Coronary artery (tissue), 2 donors: ENCODE measurements at regions not wholly inside any gene's neighbourhood (a gene's known extent, or its start where the extent isn't known, plus 50 kb on each side); places are given as distances from the start of the nearest gene placed in this dataset.
"Not testable (repeated sequence)": the region's sequence is repeated elsewhere in the genome, so short reads cannot be mapped to it uniquely, and the experiment has no call there.

Experiments used
- DNase-seq: peaks from one replicate; pipeline ENCODE4 v3.0.0-alpha.2; 2017; ENCODE audit warnings: low spot score
- H3K27ac ChIP-seq, 2 donors: fragments of 200-600 bp; sonication (generic); one replicate each; pipeline ENCODE4 v1.5.1; 2016 to 2019
- H3K4me3 ChIP-seq: fragments of 200-600 bp; sonication (generic); 2 replicates; pipeline ENCODE4 v1.5.1; 2016; ENCODE audit warnings: mild to moderate bottlenecking, moderate library complexity
- TF ChIP-seq, protein P1 (sequence below): fragments of 200-600 bp; sonication (generic); IDR thresholded peaks from one replicate; pipeline ENCODE4 v1.5.1; 2019; ENCODE audit warnings: antibody characterized with exemption

DNA sequence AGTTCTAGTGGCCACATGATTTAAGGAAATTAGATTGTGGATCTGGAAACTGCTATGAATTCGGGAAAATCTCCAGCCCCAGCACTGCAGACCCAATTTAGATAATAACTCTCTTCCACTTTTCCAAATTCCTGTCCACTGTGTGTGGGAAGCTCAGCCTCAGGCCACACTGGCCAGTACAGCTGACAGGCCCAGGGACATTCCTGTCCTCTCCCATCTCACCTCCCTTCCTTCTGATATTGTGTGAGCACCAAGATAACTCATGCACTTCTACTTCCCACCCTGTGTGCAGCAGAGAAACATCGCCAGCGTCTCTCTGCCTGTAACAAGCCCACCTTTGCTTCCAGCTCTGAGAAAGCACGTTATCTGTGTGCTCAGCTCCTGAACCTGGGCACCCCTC, 145.1 kb upstream of the RREB1 start:
- TF ChIP-seq, protein P1, sequence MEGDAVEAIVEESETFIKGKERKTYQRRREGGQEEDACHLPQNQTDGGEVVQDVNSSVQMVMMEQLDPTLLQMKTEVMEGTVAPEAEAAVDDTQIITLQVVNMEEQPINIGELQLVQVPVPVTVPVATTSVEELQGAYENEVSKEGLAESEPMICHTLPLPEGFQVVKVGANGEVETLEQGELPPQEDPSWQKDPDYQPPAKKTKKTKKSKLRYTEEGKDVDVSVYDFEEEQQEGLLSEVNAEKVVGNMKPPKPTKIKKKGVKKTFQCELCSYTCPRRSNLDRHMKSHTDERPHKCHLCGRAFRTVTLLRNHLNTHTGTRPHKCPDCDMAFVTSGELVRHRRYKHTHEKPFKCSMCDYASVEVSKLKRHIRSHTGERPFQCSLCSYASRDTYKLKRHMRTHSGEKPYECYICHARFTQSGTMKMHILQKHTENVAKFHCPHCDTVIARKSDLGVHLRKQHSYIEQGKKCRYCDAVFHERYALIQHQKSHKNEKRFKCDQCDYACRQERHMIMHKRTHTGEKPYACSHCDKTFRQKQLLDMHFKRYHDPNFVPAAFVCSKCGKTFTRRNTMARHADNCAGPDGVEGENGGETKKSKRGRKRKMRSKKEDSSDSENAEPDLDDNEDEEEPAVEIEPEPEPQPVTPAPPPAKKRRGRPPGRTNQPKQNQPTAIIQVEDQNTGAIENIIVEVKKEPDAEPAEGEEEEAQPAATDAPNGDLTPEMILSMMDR = no peak
- no peak for DNase-seq
- no peak overlapping the region for H3K4me3 ChIP-seq
- H3K27ac ChIP-seq = no peak overlapping the region

DNA sequence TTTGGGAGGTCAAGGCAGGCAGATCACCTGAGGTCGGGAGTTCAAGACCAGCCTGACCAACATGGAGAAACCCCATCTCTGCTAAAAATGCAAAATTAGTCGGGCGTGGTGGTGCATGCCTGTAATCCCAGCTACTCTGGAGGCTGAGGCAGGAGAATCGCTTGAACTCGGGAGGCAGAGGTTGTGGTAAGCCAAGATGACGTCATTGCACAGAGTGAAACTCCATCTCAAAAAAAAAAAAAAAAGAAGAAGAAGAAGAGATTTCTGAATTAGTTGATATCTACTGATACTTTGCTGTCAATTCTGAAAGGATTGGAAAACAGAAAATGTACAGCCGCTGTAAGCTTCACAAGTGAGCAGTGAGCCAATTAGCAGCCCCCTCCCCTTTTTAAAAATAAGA, 144.4 kb upstream of the RREB1 start:
- not testable (repeated sequence) for DNase-seq, H3K27ac ChIP-seq

DNA sequence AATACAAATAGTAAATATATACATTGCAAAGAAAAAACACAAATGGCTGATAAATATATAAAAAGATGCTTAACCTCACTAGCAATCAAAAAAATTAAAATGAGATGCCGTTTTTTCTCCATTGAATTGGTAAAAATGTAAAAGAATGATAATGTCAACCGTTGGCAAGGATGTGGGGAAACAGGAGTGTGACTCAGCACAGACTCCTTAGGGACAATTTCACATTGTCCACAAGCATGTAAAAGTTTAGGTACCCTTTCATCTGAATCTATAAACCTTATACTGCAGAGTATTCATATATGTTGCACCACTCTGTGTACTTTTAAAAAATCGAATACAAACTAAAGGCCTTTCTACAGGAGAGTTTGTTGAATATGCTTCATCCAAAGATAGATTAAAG, 143.1 kb upstream of the RREB1 start:
- DNase-seq = no peak
- Histone ChIP-seq H3K27ac (no peak overlapping the region), H3K4me3 (no peak overlapping the region)
- TF ChIP-seq, protein P1 = no peak

More for the DNA sequence above, 144.4 kb upstream of the RREB1 start:
- H3K4me3 ChIP-seq = not testable (repeated sequence)

DNA sequence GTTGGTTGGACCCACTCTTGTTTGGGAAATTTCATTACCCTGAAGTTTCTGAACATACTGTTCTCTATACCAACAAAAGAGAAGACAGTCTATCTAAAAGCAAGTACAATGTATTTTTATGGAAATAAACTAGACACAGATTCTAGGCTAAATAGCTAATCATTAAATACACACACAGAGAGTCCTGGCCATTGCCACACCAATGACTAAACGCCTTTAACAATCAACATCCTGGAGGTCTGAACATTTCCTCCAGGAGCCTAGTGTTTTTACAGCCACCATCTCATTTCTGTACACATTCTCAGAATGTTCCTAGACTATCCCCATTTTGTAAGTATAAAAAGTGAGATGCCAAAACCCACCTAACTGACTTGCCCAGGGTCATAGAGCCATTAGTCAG, 141.6 kb upstream of the RREB1 start:
- DNase-seq = no peak
- H3K27ac ChIP-seq = no peak overlapping the region
- TF ChIP-seq, protein P1 = no peak
- no peak overlapping the region for H3K4me3 ChIP-seq

DNA sequence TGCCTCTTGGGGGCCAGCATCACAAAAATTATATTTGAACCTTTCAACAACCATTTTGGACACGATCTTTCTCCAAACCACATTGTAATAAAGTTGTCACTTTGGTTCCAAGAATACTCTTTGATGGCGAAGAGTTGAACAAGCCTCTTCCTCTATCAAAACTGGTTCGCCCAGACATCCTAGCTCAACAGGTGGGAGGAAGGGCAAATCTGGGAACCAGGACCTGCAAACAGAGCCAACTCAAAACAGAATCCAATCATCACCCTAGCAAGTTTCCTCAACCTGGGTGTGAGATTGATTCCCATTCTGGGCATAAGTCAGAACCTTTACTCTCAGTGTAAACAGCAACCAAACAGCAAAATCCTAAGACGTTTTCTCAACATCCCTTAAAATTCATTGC, 141.2 kb upstream of the RREB1 start:
- no peak for DNase-seq
- TF ChIP-seq, protein P1 = no peak
- H3K4me3 ChIP-seq = no peak overlapping the region
- H3K27ac ChIP-seq = no peak overlapping the region

DNA sequence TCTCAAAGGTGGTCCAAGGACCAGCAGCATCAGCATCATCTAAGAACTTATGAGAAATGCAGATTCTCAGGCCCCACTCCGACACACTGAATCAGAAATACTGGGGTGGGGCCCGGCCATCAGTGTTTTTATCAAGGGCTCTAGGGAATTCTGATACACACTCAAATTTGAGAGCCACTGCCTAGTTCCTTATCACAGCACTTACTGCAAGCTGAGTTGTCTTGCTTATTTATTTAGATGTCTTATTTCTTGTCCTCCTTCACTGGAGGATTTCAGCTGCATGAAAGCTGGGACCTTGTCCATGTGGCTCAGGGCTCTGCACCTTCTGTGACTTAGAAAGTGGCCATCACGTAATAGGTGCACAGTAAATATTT, 139.4 kb upstream of the RREB1 start:
- no peak overlapping the region for H3K27ac ChIP-seq
- DNase-seq = no peak
- TF ChIP-seq, protein P1 = no peak
- no peak overlapping the region for H3K4me3 ChIP-seq

DNA sequence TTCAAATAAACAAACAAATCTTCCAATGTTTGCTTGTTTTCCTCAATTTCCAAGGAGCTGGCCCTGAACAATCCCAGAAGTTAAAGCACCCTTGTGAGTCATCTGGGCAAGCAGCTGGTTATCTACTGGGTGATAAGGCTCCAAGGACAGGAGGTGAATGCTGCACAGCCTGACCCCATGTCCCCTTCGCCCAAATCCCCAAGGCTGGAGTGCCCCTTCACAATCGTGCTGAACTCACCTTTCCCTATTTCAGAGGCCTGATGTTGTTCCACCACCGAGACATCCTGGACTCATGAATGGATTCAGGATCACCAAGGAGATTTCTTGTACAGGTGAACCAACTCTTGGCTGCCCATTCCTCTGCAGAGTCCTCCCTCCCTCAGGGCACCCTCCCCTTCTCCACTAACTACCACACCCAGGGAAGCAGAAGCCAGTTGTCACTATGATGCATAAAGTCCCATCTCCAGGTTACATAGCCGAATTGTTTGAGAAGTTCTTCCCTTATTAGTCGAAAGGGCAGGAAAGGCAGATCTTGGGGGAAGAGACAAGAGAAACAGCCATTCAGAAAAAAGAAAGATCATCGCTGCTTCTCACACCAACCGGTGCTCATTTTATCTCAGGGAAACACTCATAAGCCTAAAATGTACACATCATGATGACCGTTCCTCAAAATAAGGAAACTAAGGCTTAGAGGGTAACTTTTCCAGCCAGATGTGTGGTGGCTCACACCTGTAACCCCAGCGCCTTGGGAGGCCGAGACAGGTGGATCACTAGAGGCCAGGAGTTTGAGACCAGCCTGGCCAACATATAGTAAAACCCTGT, 138.8 kb upstream of the RREB1 start:
- DNase-seq = no peak
- TF ChIP-seq, protein P1 = no peak
- Histone ChIP-seq H3K27ac (no peak overlapping the region), H3K4me3 (no peak overlapping the region)
